PC-9 (cell line): ENCODE measurements at regions not wholly inside any gene's neighbourhood (a gene's known extent, or its start where the extent isn't known, plus 50 kb on each side); places are given as distances from the start of the nearest gene placed in this dataset.

Source experiments
- BruUV-seq: library from RNA; stranded (reverse); fragments of 400-500 nt; replicated peaks from 2 replicates; lab custom pipeline; 2021; lab: Mats Ljungman, UMichigan
- CTCF ChIA-PET: fragments of 300-600 bp; sonication (Branson Sonifier 250); formaldehyde crosslinking; loops from one replicate; lab custom pipeline; 2022; ENCODE audit warnings: antibody characterized with exemption; lab: Charles Lee
- POLR2A ChIA-PET: fragments of 300-600 bp; sonication (Branson Sonifier 250); formaldehyde crosslinking; loops from one replicate; lab custom pipeline; 2022; ENCODE audit warnings: antibody characterized with exemption; ENCODE audit not compliant: unreplicated experiment; lab: Charles Lee
- DNase-seq, 2 experiments: peaks; one replicate each; pipeline versions ENCODE4 v3.0.0 to v3.0.0-alpha.2; 2015 to 2022; ENCODE audit warnings: mixed read lengths in 1 of 2
- H2AFZ ChIP-seq: fragments of 200-600 bp; sonication (generic); 2 replicates; pipeline ENCODE4 v1.8.1; 2017; ENCODE audit warnings: antibody characterized with exemption
- H3F3A ChIP-seq: fragments of 200-600 bp; sonication (generic); 2 replicates; pipeline ENCODE4 v1.8.1; 2017; ENCODE audit warnings: antibody characterized with exemption, mild to moderate bottlenecking, low read depth; ENCODE audit not compliant: insufficient read depth
- H3K27ac ChIP-seq: fragments of 200-600 bp; sonication (generic); 2 replicates; pipeline ENCODE4 v1.6.1; 2016; ENCODE audit warnings: mixed run types
- H3K27me3 ChIP-seq: fragments of 200-600 bp; sonication (generic); 2 replicates; pipeline ENCODE4 v1.6.1; 2016; ENCODE audit warnings: low read depth, mixed run types; ENCODE audit not compliant: insufficient read depth
- H3K36me3 ChIP-seq: fragments of 200-600 bp; sonication (generic); 2 replicates; pipeline ENCODE4 v1.6.1; 2016; ENCODE audit warnings: low read depth, mixed run types
- H3K4me1 ChIP-seq: fragments of 200-600 bp; sonication (generic); replicated peaks from 2 replicates; pipeline ENCODE4 v1.6.1; 2016; ENCODE audit warnings: mixed run types; ENCODE audit not compliant: insufficient read depth
- H3K4me2 ChIP-seq: fragments of 200-600 bp; sonication (generic); 2 replicates; pipeline ENCODE4 v1.6.1; 2017; ENCODE audit warnings: mixed run types
- H3K4me3 ChIP-seq: fragments of 200-600 bp; sonication (generic); 2 replicates; pipeline ENCODE4 v1.6.1; 2016; ENCODE audit warnings: mixed run types
- H3K79me2 ChIP-seq: fragments of 200-600 bp; sonication (generic); 2 replicates; pipeline ENCODE4 v1.6.1; 2017; ENCODE audit warnings: low read depth, mixed run types
- H3K9me2 ChIP-seq: fragments of 200-600 bp; sonication (generic); 2 replicates; pipeline ENCODE4 v1.8.1; 2017; ENCODE audit warnings: mild to moderate bottlenecking; ENCODE audit not compliant: insufficient read depth
- H3K9me3 ChIP-seq: fragments of 200-600 bp; sonication (generic); 2 replicates; pipeline ENCODE4 v1.8.1; 2016; ENCODE audit warnings: low read depth; ENCODE audit not compliant: insufficient read depth
- H4K20me1 ChIP-seq: fragments of 200-600 bp; sonication (generic); 2 replicates; pipeline ENCODE4 v1.8.1; 2017; ENCODE audit not compliant: insufficient read depth
- EZH2 ChIP-seq: fragments of 200-600 bp; sonication (generic); IDR thresholded peaks from 2 replicates; pipeline ENCODE4 v1.8.0; 2017; ENCODE audit warnings: antibody characterized with exemption, low read depth
- intact Hi-C: fragments of 100-400 bp; cut with micrococcal nuclease; formaldehyde crosslinking; loops from one replicate; pipeline ENCODE4 v1.10.0; 2022; ENCODE audit not compliant: unreplicated experiment
- TF ChIP-seq, protein P1 (sequence below): fragments of 200-600 bp; sonication (generic); conservative IDR thresholded peaks from 2 replicates; pipeline ENCODE4 v1.6.1; 2017; ENCODE audit warnings: mixed run types, antibody characterized with exemption, mild to moderate bottlenecking, moderate library complexity

DNA sequence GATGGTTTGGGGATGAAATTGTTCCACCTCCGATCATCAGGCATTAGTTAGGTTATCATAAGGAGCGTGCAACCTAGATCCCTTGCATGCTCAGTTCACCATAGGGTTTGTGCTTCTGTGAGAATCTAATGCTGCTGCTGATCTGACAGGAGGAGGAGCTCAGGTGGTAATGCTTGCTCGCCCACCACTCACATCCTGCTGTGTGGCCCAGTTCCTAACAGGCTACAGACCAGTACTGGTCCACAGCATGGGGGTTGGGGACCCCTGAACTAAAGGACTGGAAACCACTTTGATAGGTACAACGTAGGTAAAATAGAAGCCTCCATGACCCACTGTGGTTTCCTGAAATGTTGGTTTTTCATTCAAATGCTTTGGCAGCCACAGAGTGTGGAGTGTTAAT lies 109.3 kb upstream of the PROKR2 start:
- H3K36me3 ChIP-seq = no peaks in the 10 kb centered on the region
- DNase-seq = no peak
- H4K20me1 ChIP-seq = no peaks in the 10 kb centered on the region
- no peak overlapping the region for H2AFZ ChIP-seq
- H3K9me2 ChIP-seq = no peaks in the 10 kb centered on the region
- H3K27ac ChIP-seq = no peak overlapping the region
- POLR2A ChIA-PET = no interaction called here
- no peak overlapping the region for H3K4me3 ChIP-seq
- no peaks in the 10 kb centered on the region for H3K79me2 ChIP-seq
- BruUV-seq = no TSS peak
- H3K4me1 ChIP-seq = no peaks in the 10 kb centered on the region
- no peaks in the 10 kb centered on the region for H3F3A ChIP-seq
- intact Hi-C loops = no loop called here
- no peak for TF ChIP-seq EZH2
- TF ChIP-seq, protein P1, sequence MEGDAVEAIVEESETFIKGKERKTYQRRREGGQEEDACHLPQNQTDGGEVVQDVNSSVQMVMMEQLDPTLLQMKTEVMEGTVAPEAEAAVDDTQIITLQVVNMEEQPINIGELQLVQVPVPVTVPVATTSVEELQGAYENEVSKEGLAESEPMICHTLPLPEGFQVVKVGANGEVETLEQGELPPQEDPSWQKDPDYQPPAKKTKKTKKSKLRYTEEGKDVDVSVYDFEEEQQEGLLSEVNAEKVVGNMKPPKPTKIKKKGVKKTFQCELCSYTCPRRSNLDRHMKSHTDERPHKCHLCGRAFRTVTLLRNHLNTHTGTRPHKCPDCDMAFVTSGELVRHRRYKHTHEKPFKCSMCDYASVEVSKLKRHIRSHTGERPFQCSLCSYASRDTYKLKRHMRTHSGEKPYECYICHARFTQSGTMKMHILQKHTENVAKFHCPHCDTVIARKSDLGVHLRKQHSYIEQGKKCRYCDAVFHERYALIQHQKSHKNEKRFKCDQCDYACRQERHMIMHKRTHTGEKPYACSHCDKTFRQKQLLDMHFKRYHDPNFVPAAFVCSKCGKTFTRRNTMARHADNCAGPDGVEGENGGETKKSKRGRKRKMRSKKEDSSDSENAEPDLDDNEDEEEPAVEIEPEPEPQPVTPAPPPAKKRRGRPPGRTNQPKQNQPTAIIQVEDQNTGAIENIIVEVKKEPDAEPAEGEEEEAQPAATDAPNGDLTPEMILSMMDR = no peak
- CTCF ChIA-PET = no interaction called here
- no peaks in the 10 kb centered on the region for H3K9me3 ChIP-seq
- no peak overlapping the region for H3K4me2 ChIP-seq
- peaks cover 56% of the 10 kb centered on the region for H3K27me3 ChIP-seq

DNA sequence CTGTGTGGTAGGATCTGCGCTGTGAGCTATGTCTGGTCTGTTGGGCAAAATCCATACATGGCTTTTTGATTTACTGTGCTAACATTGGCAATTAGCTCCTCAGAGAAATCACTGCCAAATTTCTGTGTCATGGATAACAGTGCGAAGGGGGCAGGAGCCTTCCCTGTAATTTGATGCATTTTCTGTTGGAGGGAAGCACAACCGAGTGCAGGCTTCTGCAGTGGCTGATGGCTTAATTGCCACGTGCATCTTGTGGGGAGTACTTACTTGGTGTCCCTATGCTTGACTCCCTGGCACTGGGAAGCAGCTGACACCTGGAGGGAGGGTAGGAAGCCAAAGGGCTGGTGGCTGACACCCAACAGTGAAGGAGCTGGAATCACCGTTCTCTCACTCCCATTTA lies 99.3 kb upstream of the PROKR2 start:
- intact Hi-C loops = no loop called here
- DNase-seq = no peak
- Histone ChIP-seq H3K4me2 (no peak overlapping the region), H3K4me3 (no peak overlapping the region), H3K9me2 (no peaks in the 10 kb centered on the region; the same call in 1 of the 2 replicates), H3F3A (no peaks in the 10 kb centered on the region), H3K79me2 (no peaks in the 10 kb centered on the region), H3K27me3 (peaks cover 71% of the 10 kb centered on the region), H3K4me1 (no peaks in the 10 kb centered on the region), H2AFZ (no peak overlapping the region), H4K20me1 (no peaks in the 10 kb centered on the region), H3K27ac (no peak overlapping the region), H3K36me3 (no peaks in the 10 kb centered on the region), H3K9me3 (no peaks in the 10 kb centered on the region)
- CTCF ChIA-PET = no interaction called here
- BruUV-seq = no TSS peak
- POLR2A ChIA-PET = interaction anchor here (0.6 kb wide), 1 partner anchor 9 kb away, joined by 6 read pairs; no protein-coding TSS in a partner anchor
- TF ChIP-seq, protein P1 = no peak
- TF ChIP-seq EZH2 = no peak

DNA sequence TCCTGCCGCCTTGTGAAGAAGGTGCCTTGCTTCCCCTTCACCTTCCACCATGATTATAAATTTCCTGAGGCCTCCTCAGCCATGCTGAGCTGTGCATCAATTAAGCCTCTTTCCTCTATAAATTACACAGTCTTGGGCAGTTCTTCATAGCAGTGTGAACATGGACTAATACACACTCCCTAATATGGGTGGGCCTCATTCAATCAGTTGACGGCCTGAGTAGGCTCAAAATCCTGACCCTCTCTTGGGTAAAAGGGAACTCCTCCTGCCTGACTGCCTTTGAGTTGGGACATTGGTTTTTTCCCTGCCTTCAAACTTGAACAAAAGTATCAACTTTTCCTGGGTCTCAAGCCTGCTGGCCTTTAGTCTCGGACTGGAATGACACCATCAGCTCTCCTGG lies 96.6 kb upstream of the PROKR2 start:
- no peak overlapping the region for H3K4me2 ChIP-seq
- BruUV-seq = no TSS peak
- no peaks in the 10 kb centered on the region for H3F3A ChIP-seq
- no peak for DNase-seq
- POLR2A ChIA-PET = no interaction called here
- CTCF ChIA-PET = no interaction called here
- H4K20me1 ChIP-seq = no peaks in the 10 kb centered on the region
- no peak overlapping the region for H3K4me3 ChIP-seq
- H3K9me2 ChIP-seq = no peaks in the 10 kb centered on the region; the same call in 1 of the 2 replicates
- H3K27me3 ChIP-seq = peaks cover 80% of the 10 kb centered on the region
- TF ChIP-seq EZH2 = no peak
- TF ChIP-seq, protein P1 = no peak
- H2AFZ ChIP-seq = no peak overlapping the region
- no peaks in the 10 kb centered on the region for H3K9me3 ChIP-seq
- H3K4me1 ChIP-seq = no peaks in the 10 kb centered on the region
- no peaks in the 10 kb centered on the region for H3K79me2 ChIP-seq
- intact Hi-C loops = no loop called here
- H3K36me3 ChIP-seq = no peaks in the 10 kb centered on the region
- H3K27ac ChIP-seq = no peak overlapping the region
